Uterus (tissue), 3 donors: ENCODE measurements at regions not wholly inside any gene's neighbourhood (a gene's known extent, or its start where the extent isn't known, plus 50 kb on each side); places are given as distances from the start of the nearest gene placed in this dataset.

Source experiments
- DNase-seq, 2 donors: peaks; one replicate each; pipeline ENCODE4 v3.0.0-alpha.2; 2019 to 2020
- H3K27ac ChIP-seq, 2 donors: fragments of 200-600 bp; sonication (generic); 1 replicate in 1 of 2; 2 replicates in 1 of 2; pipeline ENCODE4 v1.5.1; 2016 to 2018
- H3K27me3 ChIP-seq, 2 donors: fragments of 200-600 bp; sonication (generic); one replicate each; pipeline ENCODE4 v1.5.1; 2018 to 2019; ENCODE audit warnings: control low read depth in 1 of 2
- H3K36me3 ChIP-seq, 2 donors: fragments of 200-600 bp; sonication (generic); one replicate each; pipeline ENCODE4 v1.5.1; 2019; ENCODE audit warnings: control low read depth in 1 of 2
- H3K4me1 ChIP-seq, 2 donors: fragments of 200-600 bp; sonication (generic); one replicate each; pipeline ENCODE4 v1.5.1; 2018 to 2019; ENCODE audit warnings: control low read depth in 1 of 2
- H3K4me3 ChIP-seq, 2 donors: fragments of 200-600 bp; sonication (generic); 1 replicate in 1 of 2; 2 replicates in 1 of 2; pipeline ENCODE4 v1.5.1; 2018 to 2019; ENCODE audit warnings: mild to moderate bottlenecking in 1 of 2
- H3K9me3 ChIP-seq, 2 donors: fragments of 200-600 bp; sonication (generic); one replicate each; pipeline ENCODE4 v1.5.1; 2019; ENCODE audit warnings: control low read depth in 1 of 2
- CTCF ChIP-seq, 4 experiments: fragments of 200-600 bp in 2 of 4; fragments of 450-650 bp in 2 of 4; sonication (generic) in 2 of 4; IDR thresholded peaks; one replicate each; pipeline ENCODE4 v1.5.1; 2016 to 2019; ENCODE audit warnings: antibody characterized with exemption in 4 of 4, mild to moderate bottlenecking in 2 of 4, moderate library complexity in 1 of 4
- POLR2A ChIP-seq, 2 donors: fragments of 450-650 bp; IDR thresholded peaks; one replicate each; pipeline ENCODE4 v1.6.1; 2016; ENCODE audit warnings: antibody characterized with exemption in 2 of 2, mild to moderate bottlenecking in 1 of 2, moderate library complexity in 1 of 2
- intact Hi-C: fragments of 100-400 bp; cut with DNase I; formaldehyde crosslinking; loops from one replicate; pipeline ENCODE4 v1.15.1; 2023; ENCODE audit warnings: low total_unique reads
- donor health status: DM: yes; HTN: yes; CAD: no.

DNA sequence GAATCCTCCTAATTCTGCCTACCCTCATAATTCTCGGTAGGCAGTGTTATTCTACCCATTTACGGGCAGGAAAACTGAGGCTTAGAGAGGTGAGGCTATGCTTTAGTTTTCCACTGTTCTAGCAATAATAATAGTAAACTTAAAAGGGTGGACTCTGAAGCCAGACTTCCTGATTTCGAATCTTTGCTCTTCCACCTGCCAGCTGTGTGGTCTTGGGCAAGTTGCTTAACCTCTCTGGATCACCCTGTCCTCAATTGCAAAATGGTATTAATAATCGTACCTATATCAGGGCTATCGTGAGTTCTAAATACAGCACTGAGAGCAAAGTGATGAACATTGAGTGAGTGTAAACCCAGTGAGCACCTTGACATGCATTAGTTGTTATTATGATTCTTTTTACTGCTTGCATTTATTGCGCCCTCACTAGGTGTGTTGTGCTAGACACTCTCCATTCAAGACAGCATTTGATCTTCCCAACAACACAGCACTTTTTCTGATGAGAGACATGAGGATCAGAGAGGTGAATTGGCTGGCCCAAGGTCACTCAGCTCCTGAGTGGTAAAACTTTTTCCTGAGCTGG is 102.3 kb upstream of the CSF3R start:
- no peaks in the 10 kb centered on the region for H3K4me1 ChIP-seq
- H3K4me3 ChIP-seq: no peak overlapping the region
- intact Hi-C loops: no loop called here
- H3K9me3 ChIP-seq: no peaks in the 10 kb centered on the region
- TF ChIP-seq POLR2A (IDR thresholded peaks at IDR 0.05) (no peak), CTCF (IDR thresholded peaks at IDR 0.05) (no peak)
- no peak overlapping the region for H3K27ac ChIP-seq
- H3K36me3 ChIP-seq: no peaks in the 10 kb centered on the region
- no peaks in the 10 kb centered on the region for H3K27me3 ChIP-seq
- DNase-seq: no peak

DNA sequence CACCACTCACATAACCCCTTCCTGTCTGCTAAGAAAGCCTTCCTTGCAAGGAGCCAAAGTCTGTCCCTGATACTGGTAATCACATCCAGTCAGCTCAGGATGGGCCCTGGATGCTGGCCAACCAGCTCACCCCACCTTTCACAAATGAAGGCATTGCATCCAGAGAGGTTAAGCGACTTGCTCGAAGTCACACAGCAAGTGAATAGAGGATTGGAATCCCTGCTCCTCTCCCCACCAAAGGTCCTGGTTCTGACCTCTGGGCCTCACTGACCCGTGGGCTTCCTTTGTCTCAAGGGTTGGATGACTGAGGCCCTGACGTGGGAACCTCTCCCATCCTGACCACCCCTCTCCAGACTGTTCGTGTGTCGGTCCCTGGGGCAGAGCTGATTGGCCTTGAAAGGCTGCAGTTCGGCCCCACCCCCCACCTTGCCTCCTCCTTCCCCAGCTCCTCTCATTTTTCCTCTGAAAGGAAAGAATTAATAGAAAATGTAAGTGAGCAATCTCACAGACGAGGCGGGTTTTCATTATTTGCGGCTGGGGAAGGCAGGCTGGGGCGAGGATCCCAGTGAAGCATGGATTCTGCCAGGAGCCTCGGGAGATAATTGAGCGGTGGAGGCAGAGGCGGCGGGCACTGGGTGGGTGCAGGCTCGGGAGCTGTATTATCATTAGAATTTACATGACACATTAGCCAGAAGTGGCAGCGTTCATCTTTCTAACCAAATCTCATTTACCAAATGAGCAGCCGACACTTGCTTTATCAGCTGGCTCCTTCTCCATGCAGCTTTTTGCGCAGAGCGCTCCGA is 101.5 kb upstream of the CSF3R start:
- H3K27ac ChIP-seq: no peak overlapping the region
- no peak for DNase-seq
- intact Hi-C loops: no loop called here
- no peaks in the 10 kb centered on the region for H3K36me3 ChIP-seq
- TF ChIP-seq CTCF (IDR thresholded peaks at IDR 0.05) (no peak), POLR2A (IDR thresholded peaks at IDR 0.05) (no peak)
- H3K4me1 ChIP-seq: no peaks in the 10 kb centered on the region
- no peaks in the 10 kb centered on the region for H3K27me3 ChIP-seq
- H3K4me3 ChIP-seq: no peak overlapping the region
- H3K9me3 ChIP-seq: no peaks in the 10 kb centered on the region

DNA sequence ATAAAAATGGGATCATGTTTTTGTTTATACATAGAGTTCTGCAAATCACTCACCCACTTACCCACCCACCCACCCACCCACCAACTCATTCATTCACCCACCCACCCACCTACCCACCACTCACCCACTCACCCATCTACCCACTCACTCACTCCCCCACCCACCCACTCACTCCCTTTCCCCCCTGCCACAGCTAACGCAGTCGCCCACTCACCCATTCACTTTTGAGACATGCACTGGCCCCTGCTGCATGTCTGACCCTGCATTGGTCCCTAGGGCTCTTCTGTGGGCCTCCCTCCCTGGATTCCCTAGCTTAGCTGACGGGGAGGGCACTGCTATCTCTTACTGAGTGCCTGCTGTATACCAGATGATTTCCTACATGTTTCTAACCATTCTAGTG is 100.4 kb upstream of the CSF3R start:
- H3K27me3 ChIP-seq: no peaks in the 10 kb centered on the region
- no peaks in the 10 kb centered on the region for H3K36me3 ChIP-seq
- no peak for TF ChIP-seq POLR2A (IDR thresholded peaks at IDR 0.05)
- TF ChIP-seq CTCF (IDR thresholded peaks at IDR 0.05): no peak

GRCh38 chr1:36582066-36582755 is 99.5 kb upstream of the CSF3R start:
- H3K27me3 ChIP-seq: no peaks in the 10 kb centered on the region

More for the DNA sequence above, 100.4 kb upstream of the CSF3R start:
- intact Hi-C loops: no loop called here
- H3K4me1 ChIP-seq: no peaks in the 10 kb centered on the region
- H3K27ac ChIP-seq: no peak overlapping the region
- DNase-seq: no peak
- H3K4me3 ChIP-seq: no peak overlapping the region
- no peaks in the 10 kb centered on the region for H3K9me3 ChIP-seq

More at GRCh38 chr1:36582066-36582755, 99.5 kb upstream of the CSF3R start:
- Histone ChIP-seq H3K36me3 (no peaks in the 10 kb centered on the region), H3K27ac (no peak overlapping the region), H3K4me3 (no peak overlapping the region), H3K4me1 (no peaks in the 10 kb centered on the region), H3K9me3 (no peaks in the 10 kb centered on the region)
- TF ChIP-seq CTCF (IDR thresholded peaks at IDR 0.05) (no peak), POLR2A (IDR thresholded peaks at IDR 0.05) (no peak)
- intact Hi-C loops: no loop called here
- no peak for DNase-seq
